ENCODE measurements at regions not wholly inside any gene's neighbourhood (a gene's known extent, or its start where the extent isn't known, plus 50 kb on each side); places are given as distances from the start of the nearest gene placed in this dataset.

DNA sequence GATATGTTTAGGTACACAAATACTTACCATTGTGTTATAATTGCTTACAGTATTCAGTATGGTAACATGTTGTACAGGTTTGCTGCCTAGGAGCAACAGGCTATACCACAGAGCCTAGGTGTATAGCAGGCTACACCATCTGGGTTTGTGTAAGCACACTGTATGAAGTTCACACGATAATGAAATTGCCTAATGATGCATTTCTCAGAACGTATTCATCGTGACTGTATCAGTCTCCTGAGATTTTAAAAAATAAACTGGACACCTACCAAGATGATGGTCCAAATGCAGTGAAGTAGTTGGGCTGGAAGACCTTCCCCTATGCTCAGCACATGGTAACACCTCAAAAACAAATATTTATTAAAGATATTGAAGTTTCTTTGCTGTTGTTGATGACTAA lies 103.3 kb upstream of the NFIB start:
- POLR2A ChIA-PET, result interaction anchor here (0.6 kb wide), 1 partner anchor 412 kb away, joined by 3 read pairs; no protein-coding TSS in a partner anchor
- no peak for TF ChIP-seq ZNF221 (tag by site-specific recombination; IDR thresholded peaks at IDR 0.05; ENCODE audit: borderline replicate concordance)
- TF ChIP-seq ZEB2 (tag by site-specific recombination; IDR thresholded peaks at IDR 0.05), result no peak
- TF ChIP-seq ZNF292 (tag by site-specific recombination; IDR thresholded peaks at IDR 0.05; ENCODE audit: borderline replicate concordance, low read depth), result no peak
- no peak for TF ChIP-seq ZNF366 (tag by site-specific recombination; conservative IDR thresholded peaks at IDR 0.05)
- no peak for TF ChIP-seq ZNF626 (tag by site-specific recombination; IDR thresholded peaks at IDR 0.05)
- TF ChIP-seq ZNF214 (tag by site-specific recombination; IDR thresholded peaks at IDR 0.05; ENCODE audit: borderline replicate concordance), result no peak
- TF ChIP-seq ZNF112 (tag by site-specific recombination; IDR thresholded peaks at IDR 0.05), result no peak
- TF ChIP-seq ZNF792 (tag by site-specific recombination; IDR thresholded peaks at IDR 0.05), result no peak
- no peak for TF ChIP-seq ZNF2 (tag by site-specific recombination; IDR thresholded peaks at IDR 0.05)
- no peak for TF ChIP-seq PRDM10 (tag by site-specific recombination; IDR thresholded peaks at IDR 0.05)
- no peak for TF ChIP-seq TRIM28 (IDR thresholded peaks at IDR 0.05; ENCODE audit: borderline replicate concordance, low read length)
- no peak for TF ChIP-seq ZBTB8A (tag by site-specific recombination; IDR thresholded peaks at IDR 0.05)
- no peak for TF ChIP-seq GLI2 (tag by site-specific recombination; IDR thresholded peaks at IDR 0.05; ENCODE audit: borderline replicate concordance, low read depth)
- TF ChIP-seq ZNF26 (tag by site-specific recombination; IDR thresholded peaks at IDR 0.05), result no peak
- no peak for TF ChIP-seq ZNF76 (tag by site-specific recombination; IDR thresholded peaks at IDR 0.05; ENCODE audit: borderline replicate concordance, low read depth)
- no peak for TF ChIP-seq ZNF202 (tag by site-specific recombination; IDR thresholded peaks at IDR 0.05; ENCODE audit: borderline replicate concordance)
- no peak for TF ChIP-seq ZNF776 (tag by site-specific recombination; IDR thresholded peaks at IDR 0.05; ENCODE audit: borderline replicate concordance)
- TF ChIP-seq ZNF555 (tag by site-specific recombination; conservative IDR thresholded peaks at IDR 0.05), result no peak
- TF ChIP-seq BCL11B (tag by site-specific recombination; IDR thresholded peaks at IDR 0.05; ENCODE audit: low read depth), result no peak
- no peak for TF ChIP-seq ZNF311 (tag by site-specific recombination; IDR thresholded peaks at IDR 0.05; ENCODE audit: borderline replicate concordance)
- Histone ChIP-seq H3K9me3 (ENCODE audit: control insufficient read depth, insufficient read depth, low read depth, low read length) (no peaks in the 10 kb centered on the region), H3K4me3 (ENCODE audit: low read depth, low read length) (no peak overlapping the region), H3K36me3 (ENCODE audit: control insufficient read depth in 2 of 2, insufficient read depth in 1 of 2, low read length in 2 of 2) (no peaks in the 10 kb centered on the region), H3K4me1 (ENCODE audit: control insufficient read depth, insufficient read depth, low read length) (peaks cover 12% of the 10 kb centered on the region; the same call in 1 of the 2 replicates), H3K27ac (ENCODE audit: extremely low read depth, low read depth, low read length) (no peak overlapping the region)
- CTCF ChIA-PET, result interaction anchor here (0.6 kb wide), 1 partner anchor 244 kb away, joined by 3 read pairs; no protein-coding TSS in a partner anchor

GRCh38 chr9:14415947-14416346 lies 102.0 kb upstream of the NFIB start:
- no peaks in the 10 kb centered on the region for H3K9me3 ChIP-seq (ENCODE audit: control insufficient read depth, insufficient read depth, low read depth, low read length)
- H3K27ac ChIP-seq (ENCODE audit: extremely low read depth, low read depth, low read length), result no peak overlapping the region
- CTCF ChIA-PET, result interaction anchor here (1.4 to 4.4 kb wide), 2 partner anchors 14 to 16 kb away, joined by 7 to 15 read pairs; no protein-coding TSS in a partner anchor
- peaks cover 12% of the 10 kb centered on the region; the same call in 1 of the 2 replicates for H3K4me1 ChIP-seq (ENCODE audit: control insufficient read depth, insufficient read depth, low read length)
- H3K4me3 ChIP-seq (ENCODE audit: low read depth, low read length), result no peak overlapping the region
- POLR2A ChIA-PET, result no interaction called here
- H3K36me3 ChIP-seq (ENCODE audit: control insufficient read depth in 2 of 2, insufficient read depth in 1 of 2, low read length in 2 of 2), result no peaks in the 10 kb centered on the region
- no peak for TF ChIP-seq SETDB1 (IDR thresholded peaks at IDR 0.05; ENCODE audit: insufficient read length, low read length)
- no peak for TF ChIP-seq ZNF558 (tag by site-specific recombination; IDR thresholded peaks at IDR 0.05)
- no peak for TF ChIP-seq ZNF16 (tag by site-specific recombination; IDR thresholded peaks at IDR 0.05; ENCODE audit: low read depth)
- TF ChIP-seq ZNF266 (tag by site-specific recombination; IDR thresholded peaks at IDR 0.05; ENCODE audit: low read depth), result no peak
- TF ChIP-seq ZNF513 (tag by site-specific recombination; IDR thresholded peaks at IDR 0.05), result no peak
- TF ChIP-seq ZNF843 (tag by site-specific recombination; IDR thresholded peaks at IDR 0.05), result no peak
- TF ChIP-seq HIC1 (tag by site-specific recombination; IDR thresholded peaks at IDR 0.05), result no peak
- TF ChIP-seq ZNF133 (tag by site-specific recombination; IDR thresholded peaks at IDR 0.05), result no peak
- TF ChIP-seq ZNF335 (tag by site-specific recombination; conservative IDR thresholded peaks at IDR 0.05), result no peak
